GM18870 (cell line): ENCODE measurements at regions not wholly inside any gene's neighbourhood (a gene's known extent, or its start where the extent isn't known, plus 50 kb on each side); places are given as distances from the start of the nearest gene placed in this dataset.

Experiments
- ATAC-seq: cut with Tn5 transposase; IDR thresholded peaks from one replicate; pipeline ENCODE4 v1.9.1; 2021; ENCODE audit warnings: moderate library complexity; ENCODE audit not compliant: unreplicated experiment

DNA sequence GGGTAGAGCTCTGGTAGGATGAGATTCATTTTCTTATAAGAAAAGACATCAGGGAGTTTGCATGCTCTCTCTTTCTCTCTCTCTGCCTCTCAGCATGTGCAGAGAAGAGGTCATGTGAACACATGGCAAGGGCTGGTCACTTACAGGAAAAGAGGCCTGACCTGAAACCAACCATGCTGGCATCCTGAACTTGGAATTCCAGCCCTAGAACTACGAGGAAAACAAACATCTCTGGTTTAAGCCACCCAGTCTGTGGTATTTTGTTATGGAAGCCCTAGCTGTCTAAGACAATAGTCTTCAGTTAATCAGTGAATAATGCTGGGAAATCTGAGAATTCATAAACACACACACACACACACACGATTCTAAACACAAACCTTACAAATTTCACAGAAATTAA is 1104.2 kb upstream of the LRRN3 start:
- no peak for ATAC-seq

DNA sequence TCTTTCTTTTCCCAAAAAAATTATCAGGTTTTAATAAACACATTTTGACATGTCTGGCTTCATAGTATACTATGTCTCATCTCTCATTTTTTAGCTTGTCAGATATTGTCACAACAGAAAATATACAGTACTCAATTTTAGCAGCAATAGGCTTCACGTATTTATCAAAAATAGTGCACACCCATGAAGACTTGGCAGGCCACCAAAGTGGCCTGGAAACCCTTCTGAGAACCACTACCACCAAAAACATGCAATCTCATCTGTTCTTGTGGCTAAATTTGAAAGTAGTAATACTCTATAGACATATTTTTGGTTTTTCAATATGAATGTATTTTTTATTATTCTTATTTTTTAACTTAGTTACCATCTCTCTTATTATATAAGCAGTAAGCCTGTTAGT is 1094.5 kb upstream of the LRRN3 start:
- no peak for ATAC-seq

DNA sequence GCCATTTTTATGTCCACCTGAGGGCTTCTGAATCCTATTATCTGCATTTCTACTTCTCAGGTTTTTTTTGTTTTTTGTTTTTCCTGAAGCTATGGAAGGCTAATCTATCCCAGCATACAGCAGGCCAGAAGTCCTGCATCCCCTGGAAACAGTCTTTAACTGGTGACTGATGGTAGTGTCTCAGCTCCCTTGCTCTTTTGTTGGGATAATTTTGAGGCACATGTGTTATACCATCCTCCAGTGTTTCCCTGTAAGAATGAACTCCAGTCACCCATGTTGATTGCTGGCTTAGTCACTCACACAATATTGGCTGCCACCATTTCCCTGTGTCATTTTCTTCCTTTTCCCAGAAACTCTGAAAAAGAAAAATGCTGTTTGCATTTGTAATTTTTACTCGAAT is 1094.0 kb upstream of the LRRN3 start:
- ATAC-seq, result no peak

DNA sequence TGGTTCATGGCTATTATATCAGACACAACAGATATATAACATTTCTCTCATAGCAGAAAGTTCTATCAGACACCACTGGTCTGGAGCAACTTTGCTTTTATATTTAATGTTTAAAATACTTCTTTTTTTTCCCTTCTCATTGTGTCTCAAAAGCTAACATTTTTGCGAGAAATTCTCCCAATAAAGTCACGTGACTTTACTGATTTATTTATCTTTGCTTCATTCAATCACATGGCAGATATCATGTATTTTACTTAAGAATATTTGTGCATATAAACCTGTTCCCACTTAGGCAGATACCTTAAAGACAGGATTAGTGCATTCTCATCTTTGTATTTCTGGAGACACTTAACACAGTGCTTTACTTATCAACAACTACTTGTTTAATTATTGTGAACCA is 1093.1 kb upstream of the LRRN3 start:
- ATAC-seq, result no peak

DNA sequence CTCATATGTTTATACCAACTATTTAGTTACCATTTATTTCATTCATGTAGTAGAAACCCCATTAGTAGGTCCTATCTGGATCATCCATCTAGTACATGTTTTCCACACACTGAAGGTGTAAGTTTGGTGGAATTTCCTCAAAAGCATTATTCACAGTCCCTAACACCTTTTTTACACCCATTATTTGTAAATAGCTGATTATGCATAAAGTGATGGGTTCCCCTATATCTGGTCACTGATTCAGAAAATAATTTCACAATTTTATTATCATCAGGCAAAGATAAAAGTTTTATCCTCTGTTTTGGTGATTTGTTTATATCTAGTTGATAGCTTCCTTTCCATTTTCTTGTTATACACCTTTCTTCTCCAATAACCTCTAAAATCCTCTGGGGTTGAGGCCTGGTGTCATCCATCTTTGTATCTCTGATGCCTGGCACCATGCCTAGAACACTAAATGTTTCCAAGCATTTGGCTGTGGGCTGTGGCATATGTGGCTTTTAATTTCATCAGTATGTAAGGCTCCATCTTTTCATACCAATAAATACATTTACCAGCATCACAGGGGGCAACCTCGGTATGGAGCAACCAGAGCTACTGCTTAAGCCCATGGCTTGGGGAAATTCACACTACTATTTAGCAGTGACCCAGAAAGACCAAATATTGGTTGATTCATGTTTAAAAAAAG is 1089.5 kb upstream of the LRRN3 start:
- no peak for ATAC-seq

DNA sequence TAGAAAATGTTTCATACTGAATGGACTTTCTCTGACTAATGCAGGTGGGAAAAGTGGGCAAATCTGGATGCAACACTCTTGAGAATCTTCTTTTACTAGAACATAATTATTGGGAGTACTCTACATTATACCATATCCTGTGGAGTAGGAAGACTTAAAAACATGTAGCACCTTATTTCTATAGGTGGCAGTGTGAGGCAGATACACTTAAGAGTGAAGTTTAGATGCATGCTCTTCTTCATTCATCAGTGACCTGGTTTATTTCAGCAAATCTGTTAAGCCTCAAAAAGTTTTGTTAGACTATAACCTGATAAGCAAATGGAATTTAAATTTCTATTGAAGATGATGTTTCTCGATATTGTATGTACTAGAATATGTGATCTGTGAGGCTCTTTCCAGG is 1087.1 kb upstream of the LRRN3 start:
- no peak for ATAC-seq

DNA sequence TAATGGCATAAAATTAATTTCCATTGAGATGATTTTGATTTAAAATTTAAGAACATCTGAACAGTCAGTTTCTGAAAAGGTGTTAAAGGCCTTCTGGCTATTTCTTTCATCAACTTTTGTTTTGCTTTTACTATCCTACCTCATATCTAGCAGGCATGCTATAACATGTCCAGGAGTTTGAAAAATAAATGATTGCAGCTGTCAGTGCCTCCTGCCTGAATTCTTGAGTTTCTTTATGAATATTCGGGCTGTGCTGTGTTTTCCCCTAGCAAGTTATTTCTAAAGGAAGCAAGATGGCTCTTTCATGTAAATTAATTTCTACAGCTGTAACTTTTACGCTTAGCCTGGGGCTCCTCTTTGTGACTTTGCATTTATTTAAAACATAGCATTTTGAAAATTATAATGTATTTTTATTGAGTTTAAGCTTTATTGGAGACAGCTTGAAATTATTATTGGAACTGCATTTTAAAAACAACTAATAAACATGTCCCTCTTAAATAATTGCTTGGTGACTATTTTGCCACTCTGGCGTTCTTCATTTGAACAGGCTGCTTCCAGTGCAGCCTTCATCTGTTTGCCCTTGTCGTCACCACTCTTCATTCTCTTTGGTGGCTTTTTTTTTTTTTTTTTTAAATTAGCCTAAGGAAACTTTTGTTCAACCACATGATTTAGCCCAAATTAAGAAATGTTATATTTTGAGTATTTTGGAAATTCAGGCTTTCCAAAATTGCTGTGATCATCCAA is 1083.4 kb upstream of the LRRN3 start:
- peak; percentile 62 for ATAC-seq

DNA sequence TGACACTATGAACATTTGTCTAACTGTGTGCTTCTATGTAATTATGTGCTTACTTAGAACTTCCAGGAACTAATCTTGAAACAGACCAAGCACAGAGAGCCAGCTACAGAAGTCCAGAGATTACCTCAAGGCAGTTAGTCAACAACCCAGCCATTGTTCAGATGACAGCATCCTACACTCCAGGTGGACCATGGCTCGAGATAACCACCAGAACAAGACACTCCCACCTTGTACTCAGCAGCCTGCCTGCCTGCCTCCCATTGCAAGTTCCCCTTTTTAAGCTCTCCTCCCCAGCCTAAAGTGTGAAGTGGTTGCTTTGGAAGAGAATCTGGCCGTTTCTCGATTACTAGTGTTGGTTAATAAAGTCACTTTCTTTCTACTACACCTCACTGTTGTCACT is 1080.6 kb upstream of the LRRN3 start:
- ATAC-seq, result peak; percentile 42

DNA sequence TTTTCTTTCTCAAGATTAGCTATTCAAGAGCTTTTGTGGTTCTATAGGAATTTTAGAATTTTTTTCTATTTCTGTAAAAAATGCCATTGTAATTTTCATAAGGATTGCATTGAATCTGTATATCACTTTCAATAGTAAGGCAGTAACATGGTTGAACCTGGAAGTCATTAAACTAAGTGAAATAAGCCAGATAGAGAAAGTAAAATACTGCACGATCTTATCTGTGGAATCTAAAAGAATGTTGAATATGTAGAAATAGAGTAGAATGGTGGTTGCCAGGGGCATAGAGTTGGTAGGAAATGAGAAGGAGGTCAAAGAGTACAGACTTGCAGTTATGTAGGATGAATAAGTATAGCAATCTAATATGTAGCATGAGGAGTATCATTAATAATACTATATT is 1073.5 kb upstream of the LRRN3 start:
- no peak for ATAC-seq

DNA sequence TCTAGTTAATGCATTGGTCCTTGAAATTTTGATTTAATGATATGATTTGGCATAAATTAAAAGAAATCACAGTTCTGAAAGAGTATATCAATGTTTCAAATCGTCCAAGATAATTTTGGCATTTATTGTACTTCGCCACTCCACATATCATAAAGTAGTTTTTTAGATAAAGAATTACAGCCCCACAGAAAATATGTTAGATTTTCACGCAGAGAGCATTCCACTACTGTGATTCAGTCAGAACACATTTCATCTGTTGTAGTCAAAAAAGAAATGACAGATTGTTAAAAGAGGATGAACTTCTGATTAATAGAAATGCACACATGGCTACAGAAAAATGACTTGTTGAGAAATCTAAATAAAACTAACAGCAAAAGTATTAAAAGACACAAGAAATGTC is 1063.5 kb upstream of the LRRN3 start:
- no peak for ATAC-seq

DNA sequence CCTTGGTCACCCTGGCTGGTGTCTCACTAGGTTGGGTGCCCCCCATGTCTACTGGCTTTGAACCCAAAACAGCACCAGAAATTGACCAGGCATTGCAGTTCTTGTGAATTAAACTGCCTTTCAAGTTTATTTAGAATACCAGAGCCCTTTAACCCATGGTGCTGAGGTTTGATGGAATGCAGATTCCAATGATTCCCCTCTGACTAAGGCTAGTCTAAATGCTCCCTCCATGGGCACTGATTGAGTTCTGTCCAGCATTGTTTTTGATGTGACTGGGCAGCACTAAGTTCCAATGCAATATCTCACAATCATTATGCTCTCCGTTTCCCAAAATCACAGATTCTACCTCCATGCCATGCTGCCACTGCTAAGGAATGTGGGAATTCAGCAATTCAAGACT is 1047.4 kb upstream of the LRRN3 start:
- ATAC-seq, result no peak

DNA sequence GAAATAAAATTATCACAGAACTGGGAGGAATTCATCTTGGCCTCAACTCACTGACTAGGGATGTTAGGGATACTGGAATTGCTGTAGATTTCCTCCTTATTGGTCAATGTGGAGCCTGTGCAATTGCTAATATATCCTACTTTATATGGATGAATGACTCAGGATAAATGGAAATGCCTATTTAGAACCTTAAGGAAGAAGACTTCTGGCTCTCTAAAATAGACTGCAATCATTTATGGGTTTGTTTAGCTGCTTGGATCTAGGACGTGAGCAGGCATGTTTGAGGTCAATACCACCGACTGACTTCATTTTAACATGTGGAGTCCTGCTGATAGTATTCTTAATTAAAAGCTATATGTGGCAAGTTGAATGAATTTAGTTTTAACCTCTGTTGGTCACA is 1040.1 kb upstream of the LRRN3 start:
- ATAC-seq, result no peak

DNA sequence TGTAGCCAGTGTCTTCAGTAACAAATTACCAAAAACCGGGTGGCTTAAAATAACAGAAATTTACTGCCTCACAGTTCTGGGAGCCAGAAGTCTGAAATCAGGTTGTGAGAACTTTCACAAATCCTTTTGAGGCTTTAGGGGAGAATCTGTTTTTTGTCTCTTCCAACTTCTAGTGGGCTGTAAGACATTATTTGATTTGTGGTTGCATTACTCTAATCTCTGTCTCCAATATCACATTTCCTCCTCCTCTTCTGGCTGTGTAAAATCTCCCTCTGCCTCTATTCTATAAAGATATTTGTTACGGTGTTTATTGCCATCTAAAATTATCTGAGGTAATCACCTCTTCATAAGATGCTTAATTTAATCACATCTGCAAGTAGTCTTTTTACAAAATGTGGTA is 1039.6 kb upstream of the LRRN3 start:
- ATAC-seq, result no peak

DNA sequence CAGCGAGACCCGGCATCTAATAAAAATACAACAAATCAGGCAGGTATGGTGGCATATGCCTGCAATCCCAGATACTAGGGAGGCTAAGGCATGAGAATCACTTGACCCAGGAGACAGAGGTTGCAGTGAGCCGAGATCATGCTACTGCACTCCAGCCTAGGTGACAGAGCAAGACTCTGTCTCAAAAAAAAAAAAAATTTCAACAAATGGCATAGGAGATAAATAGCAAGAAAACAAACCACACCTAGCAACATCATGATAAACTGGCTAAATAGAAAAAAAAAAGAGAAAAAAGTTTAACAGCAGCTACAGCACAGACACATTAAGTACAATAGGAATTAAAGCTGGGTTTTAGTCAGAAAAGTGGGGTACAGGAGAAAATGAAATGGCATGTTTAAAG is 1034.6 kb upstream of the LRRN3 start:
- ATAC-seq, result no peak

DNA sequence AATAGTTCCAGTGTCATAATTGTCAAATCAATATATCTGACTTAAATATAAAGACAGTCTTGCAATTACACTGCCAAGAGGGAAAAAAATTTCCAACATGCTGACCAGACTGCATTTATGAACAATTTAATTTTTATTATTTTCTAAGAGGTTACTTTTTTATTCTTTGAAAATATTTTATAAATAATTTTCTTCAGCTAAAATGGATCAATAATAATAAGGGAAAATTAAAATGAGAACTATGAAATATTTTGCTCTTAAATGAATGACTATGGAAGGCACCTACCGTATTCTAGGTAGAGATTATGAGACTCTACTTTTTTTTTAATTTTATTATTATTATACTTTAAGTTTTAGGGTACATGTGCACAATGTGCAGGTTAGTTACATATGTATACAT is 1032.5 kb upstream of the LRRN3 start:
- no peak for ATAC-seq

DNA sequence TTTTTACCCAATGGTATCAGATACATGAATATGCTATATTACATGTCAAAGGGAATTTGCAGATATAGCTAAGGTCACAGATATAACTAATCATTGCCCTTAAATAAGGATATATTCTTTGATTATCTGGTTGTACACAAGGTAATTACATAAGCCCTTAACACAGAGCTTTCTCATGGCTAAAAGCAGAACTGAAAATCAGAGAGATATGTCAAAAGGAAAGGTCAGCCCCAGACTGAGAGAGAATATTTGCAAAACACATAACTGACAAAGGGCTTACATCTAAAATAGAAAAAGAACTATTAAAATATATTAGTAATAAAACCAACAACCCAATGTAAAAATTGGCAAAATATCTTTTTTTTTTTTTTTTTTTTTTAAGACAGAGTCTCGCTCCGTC is 1029.5 kb upstream of the LRRN3 start:
- peak; percentile 57 for ATAC-seq

DNA sequence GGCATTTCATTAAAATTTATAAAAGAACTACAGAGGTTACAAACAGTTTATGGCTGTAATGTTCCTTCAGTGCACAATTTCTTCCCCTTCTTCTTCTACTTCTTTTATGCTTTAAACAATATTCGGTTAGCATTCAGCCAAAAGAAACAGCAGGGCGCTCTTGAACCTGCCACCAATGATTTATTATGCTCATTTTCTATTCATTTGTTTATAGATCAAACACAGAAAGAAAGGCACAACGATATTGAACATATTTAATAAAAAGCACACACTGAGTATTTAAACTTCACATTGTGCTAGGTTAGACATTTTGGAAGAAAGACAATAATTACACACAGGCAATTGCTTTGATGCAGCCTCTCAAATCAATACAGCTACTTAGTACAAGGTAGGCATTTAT is 1025.8 kb upstream of the LRRN3 start:
- ATAC-seq, result no peak

DNA sequence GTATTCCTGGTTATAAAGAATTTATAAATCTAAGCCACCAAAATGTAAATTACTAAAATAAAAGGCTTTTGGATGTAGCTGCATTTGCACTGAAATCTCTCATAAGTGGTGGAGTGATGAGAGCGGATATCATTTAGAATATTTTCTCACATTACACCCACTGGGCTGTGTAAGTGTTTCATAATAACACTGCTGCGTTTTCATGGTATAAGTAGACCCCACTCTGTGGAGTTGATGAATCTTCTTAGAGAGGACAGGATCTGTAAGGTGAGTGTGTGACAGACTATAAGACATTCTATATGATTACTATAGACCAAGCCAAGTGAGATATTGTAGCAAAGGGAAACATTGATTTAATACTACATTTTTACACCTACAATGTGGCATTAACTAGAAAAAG is 1024.1 kb upstream of the LRRN3 start:
- no peak for ATAC-seq

DNA sequence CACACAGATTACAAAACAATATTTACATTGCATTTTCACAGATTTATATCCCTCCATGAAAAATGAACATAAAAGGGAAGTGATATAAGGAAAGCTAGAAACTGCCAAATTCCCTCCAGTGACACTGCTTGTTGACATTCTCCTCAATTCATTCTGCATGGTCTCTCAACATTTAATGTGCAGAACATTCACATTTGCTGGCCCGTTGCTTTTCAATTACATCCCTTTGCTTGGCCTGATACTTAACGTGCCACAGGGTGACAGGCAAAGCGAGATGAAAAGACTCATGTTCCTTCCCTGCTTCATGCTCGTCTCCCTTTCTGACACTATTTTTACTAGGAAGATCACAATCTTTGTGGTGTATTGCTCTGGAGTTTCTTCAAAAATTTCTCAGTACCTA is 1019.7 kb upstream of the LRRN3 start:
- ATAC-seq, result no peak

DNA sequence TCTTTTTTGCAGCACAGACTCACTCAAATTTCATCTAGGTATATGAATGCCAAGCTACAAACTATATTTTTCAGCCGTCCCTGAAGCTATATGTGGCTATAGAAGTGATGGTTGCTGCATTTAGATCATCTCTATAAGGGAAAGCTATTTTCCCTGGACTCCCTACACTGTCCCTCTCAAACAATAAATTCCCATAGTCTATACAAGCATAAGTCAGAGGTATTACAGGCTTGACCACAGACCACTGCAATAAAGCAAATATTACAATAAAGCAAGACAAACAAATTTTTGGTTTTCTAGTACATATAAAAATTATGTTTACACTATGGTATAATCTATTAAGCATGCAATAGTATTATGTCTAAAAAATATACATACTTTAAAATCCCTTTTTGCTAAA is 1015.5 kb upstream of the LRRN3 start:
- ATAC-seq, result no peak

DNA sequence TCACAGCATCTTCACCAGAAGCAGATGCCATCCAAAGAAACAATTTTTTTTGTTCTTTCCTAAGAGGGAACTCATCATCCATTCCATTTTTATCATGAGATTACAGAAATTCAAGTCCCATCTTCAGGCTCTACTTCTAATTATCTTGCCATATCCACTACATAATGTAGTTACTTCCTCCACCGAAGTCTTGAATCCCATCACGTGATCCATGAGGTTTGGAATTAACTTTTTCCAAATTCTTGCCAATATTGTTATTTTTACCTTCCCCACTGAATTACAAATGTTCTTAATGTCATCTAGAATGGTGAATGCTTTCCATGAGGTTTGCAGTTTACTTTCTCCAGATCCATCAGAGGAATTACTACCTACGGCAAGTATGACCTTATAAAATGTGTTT is 1014.7 kb upstream of the LRRN3 start:
- ATAC-seq, result no peak

DNA sequence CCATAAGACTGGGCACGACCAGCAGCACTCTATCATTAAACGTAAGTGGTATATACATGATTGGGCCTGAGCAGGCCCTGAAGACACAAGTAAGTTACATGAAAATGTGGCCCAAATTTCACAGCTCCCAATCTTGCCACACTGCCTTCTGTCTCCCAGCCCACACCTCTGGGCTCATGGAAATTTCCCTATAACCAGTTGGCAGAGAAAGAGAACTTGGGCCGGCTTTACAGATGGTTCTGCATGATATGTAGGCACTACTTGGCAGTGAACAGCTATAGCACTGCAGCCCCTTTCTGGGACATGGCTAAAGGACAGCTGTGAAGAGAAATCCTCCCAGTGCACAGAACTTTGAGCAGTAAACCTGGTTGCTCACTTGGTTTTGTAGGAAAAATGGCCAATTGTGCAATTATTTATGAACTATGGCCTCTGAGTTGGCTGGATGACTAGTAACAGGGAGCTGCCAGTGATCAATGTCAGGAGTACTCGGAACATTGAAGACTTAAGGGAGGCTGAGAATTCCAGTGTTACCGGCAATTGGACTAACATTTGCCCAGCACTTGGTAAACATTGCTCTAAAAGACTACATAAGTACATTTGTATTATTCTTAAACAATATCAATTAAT is 1006.6 kb upstream of the LRRN3 start:
- ATAC-seq, result no peak
